ENCODE measurements at regions not wholly inside any gene's neighbourhood (a gene's known extent, or its start where the extent isn't known, plus 50 kb on each side); places are given as distances from the start of the nearest gene placed in this dataset.
A peak's percentile ranks its signal among the peaks of the same experiment; 100 is the strongest.
"Not testable (repeated sequence)": the region's sequence is repeated elsewhere in the genome, so short reads cannot be mapped to it uniquely, and the experiment has no call there.

DNA sequence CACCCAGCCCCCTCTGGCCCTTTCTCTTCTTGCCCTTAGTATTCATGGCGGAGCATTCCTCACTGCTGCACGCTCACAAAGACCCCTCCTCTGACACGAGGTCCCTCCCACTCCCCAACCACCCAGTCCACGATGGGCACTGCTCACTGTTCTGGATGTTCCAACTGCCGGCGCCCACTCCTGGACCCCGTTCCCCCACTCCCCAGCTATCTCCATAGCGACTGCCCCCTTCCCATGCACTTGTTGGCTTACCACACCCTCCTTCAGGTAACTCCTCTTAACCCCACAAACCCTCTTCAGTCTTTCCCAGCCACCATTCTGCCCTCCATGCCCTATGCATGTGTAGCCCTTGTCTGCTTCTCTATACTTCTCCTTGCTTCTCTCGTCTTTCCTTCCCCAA, 961.5 kb upstream of the DEFB115 start:
- DNase-seq (ENCODE audit: low read depth), result not testable (repeated sequence)

DNA sequence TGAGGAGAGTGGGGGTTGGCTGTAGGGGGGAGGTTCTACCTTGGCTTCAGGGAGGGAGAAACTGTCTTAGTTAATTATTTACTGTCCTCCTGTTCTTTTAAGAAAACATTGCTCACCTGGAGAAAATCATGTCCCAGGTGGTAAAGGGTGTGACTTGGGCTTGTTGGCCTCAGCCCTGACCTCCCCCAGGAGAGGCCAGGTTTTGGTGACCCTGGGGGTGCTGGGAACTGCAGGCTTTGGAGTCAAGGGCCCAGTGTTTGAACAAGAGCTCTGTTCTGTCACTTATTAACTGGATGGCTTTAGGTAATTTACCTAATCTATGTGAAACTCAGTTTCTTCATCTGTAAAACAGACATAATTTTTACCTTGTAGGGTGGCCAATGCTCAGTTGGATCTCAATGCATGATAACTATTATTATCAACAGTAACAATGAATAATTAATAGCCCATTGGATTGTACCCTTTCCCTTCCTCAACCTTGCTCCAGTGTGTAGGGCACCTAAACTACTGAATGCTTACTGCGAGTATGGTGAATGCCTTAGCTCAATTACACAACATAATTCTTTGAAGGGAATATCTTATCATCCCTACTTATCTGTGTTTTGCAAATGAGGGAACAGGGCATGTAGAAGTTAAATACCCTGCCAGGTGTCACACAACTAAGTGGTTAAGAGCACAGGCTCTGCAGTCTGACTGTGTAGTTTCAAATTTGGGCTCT, 959.4 kb upstream of the DEFB115 start:
- DNase-seq (ENCODE audit: low read depth), result not testable (repeated sequence)

- DNase-seq (ENCODE audit: low read depth), result not testable (repeated sequence)
Measured at GRCh38 chr20:30300220-30300642, 957.2 kb upstream of the DEFB115 start.

DNA sequence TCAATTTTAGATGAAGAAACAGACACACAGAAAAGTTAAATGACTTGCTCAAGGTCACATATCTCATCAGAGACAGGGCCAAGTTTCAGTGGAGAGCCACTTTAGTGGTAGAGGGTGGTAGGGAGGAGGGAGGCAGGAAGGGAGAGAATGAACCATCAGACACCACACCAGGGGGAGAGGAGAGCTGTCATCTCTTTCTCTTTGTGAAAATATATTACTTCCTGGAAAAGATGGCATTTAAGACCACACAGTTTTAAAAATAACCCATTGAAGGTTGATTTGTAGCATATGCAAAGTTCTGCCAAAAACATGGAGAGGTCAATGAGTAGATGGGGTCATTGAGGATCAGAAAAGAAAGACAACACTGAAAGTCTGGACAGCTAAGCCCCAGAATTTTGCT, 954.7 kb upstream of the DEFB115 start:
- DNase-seq (ENCODE audit: low read depth), result not testable (repeated sequence)

DNA sequence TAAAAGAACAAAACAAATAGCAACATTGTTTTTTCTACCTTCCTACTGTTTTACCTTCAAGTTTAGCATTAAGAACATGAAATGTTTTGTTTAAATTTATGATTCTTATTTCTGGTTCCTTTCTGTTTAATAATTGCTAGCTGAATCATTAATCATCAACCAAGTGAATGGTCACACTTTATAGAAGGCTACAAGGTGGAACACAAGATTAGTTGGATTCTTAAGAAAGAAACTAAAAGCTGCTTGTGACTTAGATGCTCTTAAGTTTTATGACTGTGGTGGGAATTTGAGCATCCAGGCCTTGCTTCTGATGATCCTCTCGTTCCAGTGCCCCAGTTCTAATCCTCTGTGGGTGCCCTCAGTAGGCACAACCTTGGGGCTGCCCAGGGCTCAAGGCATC, 947.5 kb upstream of the DEFB115 start:
- DNase-seq (ENCODE audit: low read depth), result not testable (repeated sequence)

GRCh38 chr20:30310385-30310784, 947.1 kb upstream of the DEFB115 start:
- not testable (repeated sequence) for DNase-seq (ENCODE audit: low read depth)

GRCh38 chr20:30312220-30312619, 945.2 kb upstream of the DEFB115 start:
- DNase-seq (ENCODE audit: low read depth), result not testable (repeated sequence)

- DNase-seq (ENCODE audit: low read depth), result not testable (repeated sequence)
Measured at GRCh38 chr20:30313660-30314059, 943.8 kb upstream of the DEFB115 start.

GRCh38 chr20:30316063-30316462, 941.4 kb upstream of the DEFB115 start:
- DNase-seq (ENCODE audit: low read depth), result not testable (repeated sequence)

DNA sequence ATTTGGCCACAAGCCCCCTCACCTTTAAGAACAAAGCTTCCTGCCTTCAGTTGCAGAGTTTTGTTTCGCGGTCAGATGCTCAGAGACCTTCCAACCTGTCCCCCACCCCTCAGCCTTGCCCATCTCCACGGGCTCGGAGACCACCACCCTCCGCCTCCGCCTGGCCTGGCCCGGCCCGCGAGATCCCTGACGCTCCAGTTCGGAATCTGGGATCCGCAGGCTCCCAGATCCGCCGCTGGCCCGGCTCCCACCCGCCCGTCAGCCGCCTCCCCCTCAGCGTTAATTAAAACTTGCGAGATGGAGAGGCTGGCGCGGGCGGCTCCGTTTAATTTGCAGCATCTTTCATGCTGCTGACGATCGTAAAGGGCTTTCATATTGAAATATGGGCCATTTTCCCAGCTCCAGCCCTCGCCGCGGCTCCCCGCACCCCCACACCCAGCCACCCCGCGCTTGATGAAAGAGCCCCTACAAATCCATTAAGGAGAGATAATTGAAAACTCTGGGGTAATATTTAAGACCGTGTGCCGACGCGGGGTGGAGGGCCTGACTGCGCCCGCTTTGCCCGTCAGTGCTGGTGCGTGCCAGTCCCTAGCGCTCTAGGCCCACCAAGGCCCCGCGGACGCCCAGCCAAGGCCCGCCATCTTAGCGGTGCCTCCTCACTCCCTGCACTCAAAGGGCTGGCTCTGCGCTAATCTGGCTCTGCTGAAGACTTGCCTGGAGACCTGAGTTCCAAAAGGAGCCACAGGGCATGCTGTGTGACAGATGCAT, 940.7 kb upstream of the DEFB115 start:
- DNase-seq (ENCODE audit: low read depth), result not testable (repeated sequence)

- DNase-seq (ENCODE audit: low read depth), result not testable (repeated sequence)
Measured at GRCh38 chr20:30333744-30334143, 923.7 kb upstream of the DEFB115 start.

DNA sequence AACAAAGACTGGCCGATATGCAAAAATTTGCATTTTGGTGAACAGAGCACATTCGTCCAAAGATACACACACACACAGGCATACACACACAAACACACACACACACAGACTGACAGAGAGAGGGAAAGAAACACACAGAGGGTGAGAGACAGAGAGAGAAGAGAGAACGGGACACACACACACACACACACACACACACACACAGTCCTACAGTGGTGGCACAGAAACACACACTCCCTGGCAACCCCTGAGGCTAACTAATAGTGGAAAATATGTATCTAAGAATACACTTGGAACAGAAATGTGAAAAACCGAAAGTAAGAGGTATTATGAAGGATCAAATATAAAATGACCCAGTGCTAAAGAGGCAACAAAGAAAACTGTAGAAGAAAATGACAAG, 919.9 kb upstream of the DEFB115 start:
- DNase-seq (ENCODE audit: low read depth), result not testable (repeated sequence)

DNA sequence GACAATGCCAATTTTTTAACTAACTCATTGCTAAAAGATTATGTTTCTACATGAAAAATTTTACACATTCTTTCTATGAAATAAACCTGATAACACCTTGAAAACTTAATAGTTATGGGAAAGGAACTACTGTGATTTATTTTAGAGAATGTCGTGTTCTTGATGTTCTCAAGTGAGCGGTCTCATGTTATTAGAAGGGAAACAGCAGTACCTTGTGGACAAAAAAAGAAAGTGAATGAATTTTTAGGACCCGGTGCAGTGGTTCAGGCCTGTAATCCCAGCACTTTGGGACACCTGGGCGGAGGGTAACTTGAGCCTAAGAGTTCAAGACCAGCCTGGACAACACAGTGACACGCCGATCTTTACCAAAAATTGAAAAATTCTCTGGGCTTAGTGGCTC, 908.5 kb upstream of the DEFB115 start:
- not testable (repeated sequence) for DNase-seq (ENCODE audit: low read depth)

GRCh38 chr20:30356854-30357467, 900.5 kb upstream of the DEFB115 start:
- DNase-seq (ENCODE audit: low read depth), result not testable (repeated sequence)

DNA sequence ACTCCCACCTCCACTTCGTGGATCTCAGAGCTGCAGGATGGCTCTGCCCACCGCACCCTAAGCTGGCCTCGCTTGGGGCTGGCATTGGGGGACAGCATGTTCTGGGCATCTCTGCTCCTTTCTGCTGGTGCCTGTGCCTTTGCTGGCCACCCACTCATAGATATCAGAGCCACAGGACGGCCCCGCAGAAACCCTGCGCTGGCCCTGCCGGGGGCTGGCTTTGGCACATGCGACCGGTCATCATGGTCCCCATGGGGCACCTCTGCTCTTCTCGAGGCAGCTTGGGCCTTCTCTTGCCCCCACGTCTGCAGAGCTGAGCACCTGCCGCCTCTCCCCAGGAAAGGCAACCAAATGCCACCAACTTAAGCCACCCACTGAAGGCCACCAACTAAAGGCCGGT, 895.7 kb upstream of the DEFB115 start:
- DNase-seq (ENCODE audit: low read depth), result not testable (repeated sequence)

GRCh38 chr20:30376430-30376766, 881.1 kb upstream of the DEFB115 start:
- not testable (repeated sequence) for DNase-seq (ENCODE audit: low read depth)

- DNase-seq (ENCODE audit: low read depth), result peak; percentile 85
Measured at GRCh38 chr20:30376767-30377658, 880.5 kb upstream of the DEFB115 start.

- DNase-seq (ENCODE audit: low read depth), result not testable (repeated sequence)
Measured at GRCh38 chr20:30378317-30378716, 879.1 kb upstream of the DEFB115 start.

GRCh38 chr20:30378721-30379120, 878.7 kb upstream of the DEFB115 start:
- DNase-seq (ENCODE audit: low read depth), result not testable (repeated sequence)

- not testable (repeated sequence) for DNase-seq (ENCODE audit: low read depth)
Measured at GRCh38 chr20:30384841-30385240, 872.6 kb upstream of the DEFB115 start.

DNA sequence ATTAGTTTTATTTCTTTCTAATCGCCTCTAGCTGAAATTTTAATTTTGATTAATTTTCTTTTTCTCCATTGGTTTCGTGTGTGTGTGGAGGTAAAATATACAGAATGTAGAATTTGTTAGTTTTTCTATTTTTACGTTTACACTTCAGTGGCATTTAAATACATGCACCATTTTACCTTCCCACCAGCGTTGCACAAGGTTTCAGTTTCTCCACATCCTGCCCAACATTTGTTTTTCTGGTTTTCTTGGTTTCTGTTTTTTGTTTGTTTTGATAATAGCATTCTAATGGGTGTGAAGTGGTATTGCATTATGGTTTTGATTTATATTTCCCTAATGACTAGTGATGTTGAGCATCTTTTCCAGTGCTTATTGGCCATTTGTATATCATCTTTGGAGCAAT, 871.4 kb upstream of the DEFB115 start:
- DNase-seq (ENCODE audit: low read depth), result not testable (repeated sequence)

DNA sequence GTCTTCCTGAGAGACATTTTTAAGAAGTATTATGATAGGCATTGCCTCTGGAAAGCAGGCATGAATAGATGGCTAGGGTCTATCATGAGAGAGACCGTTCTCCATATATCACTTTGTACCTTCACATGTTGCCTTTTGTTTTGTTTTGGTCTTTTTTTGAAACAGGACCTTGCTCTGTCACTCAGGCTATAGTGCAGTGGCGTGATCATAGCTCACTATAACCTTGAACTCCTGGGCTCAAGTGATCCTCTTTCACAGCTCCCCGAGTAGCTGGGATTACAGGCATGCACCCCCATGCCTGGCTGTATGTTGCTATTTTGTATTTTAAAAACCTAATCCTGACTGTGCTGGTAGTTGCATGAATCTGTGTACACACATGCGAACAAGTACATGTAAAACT, 869.6 kb upstream of the DEFB115 start:
- not testable (repeated sequence) for DNase-seq (ENCODE audit: low read depth)
